Muscle of leg (tissue), 3 donors: ENCODE measurements at regions not wholly inside any gene's neighbourhood (a gene's known extent, or its start where the extent isn't known, plus 50 kb on each side); places are given as distances from the start of the nearest gene placed in this dataset.
"Not testable (repeated sequence)": the region's sequence is repeated elsewhere in the genome, so short reads cannot be mapped to it uniquely, and the experiment has no call there.

Experiments used
- DNase-seq: peaks from one replicate; pipeline ENCODE4 v3.0.0; 2013
- H3K27ac ChIP-seq: one replicate; pipeline ENCODE4 v1.5.1; 2013; ENCODE audit warnings: mild to moderate bottlenecking, low read length, control low read depth
- H3K27me3 ChIP-seq: one replicate; pipeline ENCODE4 v1.6.1; 2013; ENCODE audit warnings: low read length; ENCODE audit not compliant: control insufficient read depth, insufficient read depth
- H3K36me3 ChIP-seq: one replicate; pipeline ENCODE4 v1.6.1; 2013; ENCODE audit warnings: low read length; ENCODE audit not compliant: control insufficient read depth, insufficient read depth
- H3K4me1 ChIP-seq: one replicate; pipeline ENCODE4 v1.6.1; 2013; ENCODE audit warnings: low read length; ENCODE audit not compliant: control insufficient read depth, insufficient read depth
- H3K4me3 ChIP-seq: one replicate; pipeline ENCODE4 v1.5.1; 2013; ENCODE audit warnings: low read length, control low read depth
- H3K9me3 ChIP-seq: replicated peaks from 2 replicates; pipeline ENCODE4 v1.6.1; 2013; ENCODE audit warnings: low read depth, low read length; ENCODE audit not compliant: control insufficient read depth
- WGBS: methylation state at CpG from one replicate; pipeline ENCODE4 v1.1.5; 2013; ENCODE audit warnings: missing lambda C conversion rate; ENCODE audit not compliant: insufficient coverage; 5-methylcytosine and 5-hydroxymethylcytosine counted together

DNA sequence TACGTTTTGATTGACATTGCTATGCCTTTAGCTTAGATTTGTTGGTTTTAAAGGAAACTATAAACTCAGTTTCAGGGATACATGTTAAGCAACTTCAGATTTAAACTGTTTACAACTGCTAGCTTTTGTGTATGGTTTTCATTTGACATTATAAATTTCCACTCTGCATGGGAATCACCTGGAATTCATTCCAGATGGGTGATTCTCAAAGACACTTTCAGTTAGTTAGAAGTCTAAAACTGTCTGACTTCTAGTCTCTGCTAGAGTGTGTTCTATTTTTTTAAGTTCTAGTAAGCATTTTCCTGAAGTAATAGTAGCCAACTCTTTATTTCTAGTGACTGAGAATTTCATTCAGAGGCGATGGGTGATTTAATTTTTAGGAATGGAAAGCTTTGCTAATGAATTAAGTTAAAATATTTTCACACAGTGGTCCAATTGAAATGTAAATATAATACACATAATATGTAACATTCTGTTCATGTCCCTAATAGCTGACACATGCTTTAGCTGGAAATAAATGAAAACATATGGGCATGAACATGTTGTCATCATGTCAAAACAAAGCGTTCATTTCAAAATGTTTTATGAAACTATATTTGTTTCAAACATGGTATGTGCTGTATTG is 58.3 kb upstream of the CSNK1A1L start:
- Histone ChIP-seq H3K4me1 (no peaks in the 10 kb centered on the region), H3K27me3 (no peaks in the 10 kb centered on the region), H3K4me3 (no peak overlapping the region), H3K27ac (peak overlapping the region; percentile 43), H3K36me3 (no peaks in the 10 kb centered on the region), H3K9me3 (peaks cover 4% of the 10 kb centered on the region)
- WGBS, result no CpG with 5 or more reads among the region's 3 CpGs
- DNase-seq, result peak; percentile 84

DNA sequence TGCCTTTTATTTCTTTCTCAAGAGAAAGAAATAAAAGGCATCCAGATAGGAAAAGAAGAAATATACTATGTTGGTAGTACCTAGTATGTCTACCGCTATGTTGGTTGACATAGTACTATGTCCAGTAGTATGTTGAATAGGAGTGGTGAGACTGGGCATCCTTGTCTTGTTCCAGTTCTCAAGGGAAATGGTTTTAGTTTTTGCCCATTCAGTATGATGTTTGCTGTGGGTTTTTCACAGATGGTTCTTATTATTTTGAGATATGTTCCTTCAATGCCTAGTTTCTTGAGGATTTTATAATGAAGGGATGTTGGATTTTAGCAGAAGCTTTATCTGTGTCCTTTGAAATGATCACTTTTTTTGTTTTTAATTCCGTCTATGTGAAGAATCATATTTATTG is 53.0 kb upstream of the CSNK1A1L start:
- Histone ChIP-seq H3K4me1 (no peaks in the 10 kb centered on the region), H3K36me3 (no peaks in the 10 kb centered on the region), H3K27me3 (no peaks in the 10 kb centered on the region), H3K9me3 (peaks cover 4% of the 10 kb centered on the region), H3K4me3 (no peak overlapping the region), H3K27ac (no peak overlapping the region)
- WGBS, result 77% methylated on average over 2 of the region's 2 CpGs
- DNase-seq, result no peak

DNA sequence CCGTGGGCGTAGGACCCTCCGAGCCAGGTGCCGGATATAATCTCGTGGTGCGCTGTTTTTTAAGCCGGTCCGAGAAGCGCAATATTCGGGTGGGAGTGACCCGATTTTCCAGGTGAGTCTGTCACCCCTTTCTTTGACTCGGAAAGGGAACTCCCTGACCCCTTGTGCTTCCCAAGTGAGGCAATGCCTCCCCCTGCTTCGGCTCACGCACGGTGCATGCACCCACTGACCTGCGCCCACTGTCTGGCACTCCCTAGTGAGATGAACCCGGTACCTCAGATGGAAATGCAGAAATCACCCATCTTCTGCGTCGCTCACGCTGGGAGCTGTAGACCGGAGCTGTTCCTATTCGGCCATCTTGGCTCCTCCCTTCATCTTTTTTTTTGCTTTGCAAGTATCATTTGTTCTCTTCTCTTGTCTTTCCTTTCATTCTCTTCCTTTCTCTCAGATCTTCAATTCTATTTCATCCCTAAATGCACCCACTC is 50.2 kb upstream of the CSNK1A1L start:
- not testable (repeated sequence) for H3K4me1 ChIP-seq, H3K4me3 ChIP-seq, H3K27ac ChIP-seq, DNase-seq, H3K36me3 ChIP-seq, H3K27me3 ChIP-seq, H3K9me3 ChIP-seq
- WGBS, result 93% methylated on average over 17 of the region's 22 CpGs
